BJ (cell line): ENCODE measurements at regions not wholly inside any gene's neighbourhood (a gene's known extent, or its start where the extent isn't known, plus 50 kb on each side); places are given as distances from the start of the nearest gene placed in this dataset.
"Not testable (repeated sequence)": the region's sequence is repeated elsewhere in the genome, so short reads cannot be mapped to it uniquely, and the experiment has no call there.

Experiments used
- CTCF ChIA-PET: fragments of 350-600 bp; formaldehyde crosslinking; extraction: SDS; loops from one replicate; lab custom pipeline; 2021; ENCODE audit warnings: antibody characterized with exemption, inconsistent platforms; lab: Yijun Ruan, JAX
- POLR2A ChIA-PET: fragments of 300-600 bp; sonication (Branson Sonifier 250); formaldehyde crosslinking; extraction: SDS; loops from one replicate; lab custom pipeline; 2021; ENCODE audit warnings: antibody characterized with exemption; lab: Charles Lee
- DNase-seq: peaks from one replicate; pipeline ENCODE4 v3.0.0-alpha.2; 2011; ENCODE audit warnings: low read depth
- H3K27me3 ChIP-seq: 2 replicates; pipeline ENCODE4 v1.6.0; 2011; ENCODE audit warnings: low read length; ENCODE audit not compliant: control insufficient read depth, insufficient read depth
- H3K36me3 ChIP-seq: 2 replicates; pipeline ENCODE4 v1.5.1; 2011; ENCODE audit warnings: low read length; ENCODE audit not compliant: control insufficient read depth, insufficient read depth
- H3K4me3 ChIP-seq: 2 replicates; pipeline ENCODE4 v1.5.1; 2011; ENCODE audit warnings: low read depth, mild to moderate bottlenecking, control low read depth, low read length
- TF ChIP-seq, protein P1 (sequence below): IDR thresholded peaks from 2 replicates; pipeline ENCODE4 v1.5.1; 2011; ENCODE audit warnings: low read depth, mild to moderate bottlenecking, control low read depth, inconsistent platforms, low read length, moderate library complexity; ENCODE audit not compliant: insufficient read depth

DNA sequence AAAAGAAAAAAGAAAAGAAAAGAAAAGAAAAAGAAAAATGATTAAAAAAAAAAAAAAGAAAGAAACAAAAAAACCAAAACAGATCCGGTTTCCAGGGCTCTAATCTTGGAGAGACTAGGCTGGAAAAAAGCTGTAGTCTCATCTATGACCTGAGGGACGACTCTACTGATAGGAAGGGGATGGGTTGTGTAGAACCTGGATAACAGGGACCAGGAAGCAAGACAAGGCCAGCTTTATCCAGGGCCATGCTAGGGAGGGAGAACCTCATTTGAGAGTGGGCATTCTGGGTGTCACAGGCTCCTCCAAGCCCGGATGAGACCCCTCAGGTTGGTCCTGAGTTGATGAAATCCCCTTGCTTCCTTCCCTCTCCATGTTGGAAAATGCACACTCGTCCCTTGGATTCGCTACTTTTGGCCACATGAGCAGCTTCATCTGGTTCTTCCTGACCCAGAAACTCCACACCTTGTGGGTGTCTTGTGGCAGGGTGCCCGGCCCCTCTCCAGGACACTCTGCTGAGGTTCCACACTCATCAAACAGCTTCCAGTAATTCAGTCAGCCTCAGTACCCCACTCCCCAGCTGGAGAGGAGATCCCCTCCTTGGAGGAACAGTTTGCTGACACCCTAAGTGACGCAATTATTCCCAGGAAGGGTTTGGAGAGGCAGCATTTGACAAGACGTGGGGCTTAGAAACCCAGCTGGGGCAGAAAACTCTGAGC is 71.1 kb upstream of the LHFPL2 start:
- ChIA-PET POLR2A (no interaction called here), CTCF (interaction anchor here (1.6 kb wide), 1 partner anchor 10 kb away, joined by 4 read pairs; no protein-coding TSS in a partner anchor)
- DNase-seq = no peak
- Histone ChIP-seq H3K4me3 (no peak overlapping the region), H3K27me3 (no peaks in the 10 kb centered on the region), H3K36me3 (no peaks in the 10 kb centered on the region)
- TF ChIP-seq, protein P1, sequence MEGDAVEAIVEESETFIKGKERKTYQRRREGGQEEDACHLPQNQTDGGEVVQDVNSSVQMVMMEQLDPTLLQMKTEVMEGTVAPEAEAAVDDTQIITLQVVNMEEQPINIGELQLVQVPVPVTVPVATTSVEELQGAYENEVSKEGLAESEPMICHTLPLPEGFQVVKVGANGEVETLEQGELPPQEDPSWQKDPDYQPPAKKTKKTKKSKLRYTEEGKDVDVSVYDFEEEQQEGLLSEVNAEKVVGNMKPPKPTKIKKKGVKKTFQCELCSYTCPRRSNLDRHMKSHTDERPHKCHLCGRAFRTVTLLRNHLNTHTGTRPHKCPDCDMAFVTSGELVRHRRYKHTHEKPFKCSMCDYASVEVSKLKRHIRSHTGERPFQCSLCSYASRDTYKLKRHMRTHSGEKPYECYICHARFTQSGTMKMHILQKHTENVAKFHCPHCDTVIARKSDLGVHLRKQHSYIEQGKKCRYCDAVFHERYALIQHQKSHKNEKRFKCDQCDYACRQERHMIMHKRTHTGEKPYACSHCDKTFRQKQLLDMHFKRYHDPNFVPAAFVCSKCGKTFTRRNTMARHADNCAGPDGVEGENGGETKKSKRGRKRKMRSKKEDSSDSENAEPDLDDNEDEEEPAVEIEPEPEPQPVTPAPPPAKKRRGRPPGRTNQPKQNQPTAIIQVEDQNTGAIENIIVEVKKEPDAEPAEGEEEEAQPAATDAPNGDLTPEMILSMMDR = no peak

- Histone ChIP-seq H3K27me3 (no peaks in the 10 kb centered on the region), H3K4me3 (no peak overlapping the region), H3K36me3 (no peaks in the 10 kb centered on the region)
- DNase-seq = no peak
- TF ChIP-seq, protein P1 = no peak
- ChIA-PET POLR2A (no interaction called here), CTCF (interaction anchor here (1.6 kb wide), 1 partner anchor 9 kb away, joined by 4 read pairs; no protein-coding TSS in a partner anchor)
Measured at GRCh38 chr5:78718824-78719223, 70.3 kb upstream of the LHFPL2 start.

- TF ChIP-seq, protein P1 = no peak
- ChIA-PET POLR2A (no interaction called here), CTCF (interaction anchor here (1.6 kb wide), 1 partner anchor 8 kb away, joined by 4 read pairs; no protein-coding TSS in a partner anchor)
- H3K36me3 ChIP-seq = no peaks in the 10 kb centered on the region
- no peaks in the 10 kb centered on the region for H3K27me3 ChIP-seq
- no peak overlapping the region for H3K4me3 ChIP-seq
- DNase-seq = no peak
Measured at GRCh38 chr5:78717674-78718584, 69.4 kb upstream of the LHFPL2 start.

DNA sequence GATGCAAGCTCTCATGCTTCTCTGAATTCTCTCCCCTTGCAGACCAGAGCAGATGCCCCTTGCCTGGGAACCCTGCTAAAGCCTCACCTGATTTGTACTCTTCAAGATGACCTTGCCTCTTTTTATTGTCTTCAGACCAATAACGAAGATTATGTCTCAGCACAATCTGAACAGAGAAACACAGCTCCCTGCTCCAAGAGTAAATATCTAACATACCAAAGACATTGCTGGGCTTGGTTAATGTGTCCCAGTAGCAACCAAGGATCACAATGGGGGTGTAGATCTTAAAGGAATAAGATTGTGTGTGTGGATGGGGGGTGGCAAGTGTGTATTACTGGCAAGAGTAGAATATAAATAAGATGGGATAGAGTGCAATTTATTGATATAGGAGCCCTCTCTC is 67.6 kb upstream of the LHFPL2 start:
- ChIA-PET POLR2A (no interaction called here), CTCF (interaction anchor here (1.1 kb wide), 1 partner anchor 170 kb away, joined by 3 read pairs; no protein-coding TSS in a partner anchor)
- TF ChIP-seq, protein P1 = no peak
- DNase-seq = no peak
- H3K4me3 ChIP-seq = no peak overlapping the region
- H3K27me3 ChIP-seq = no peaks in the 10 kb centered on the region
- no peaks in the 10 kb centered on the region for H3K36me3 ChIP-seq

- H3K36me3 ChIP-seq, H3K27me3 ChIP-seq, POLR2A ChIA-PET, DNase-seq, CTCF ChIA-PET, H3K4me3 ChIP-seq: not testable (repeated sequence)
Measured at GRCh38 chr5:78715351-78715750, 66.8 kb upstream of the LHFPL2 start.

DNA sequence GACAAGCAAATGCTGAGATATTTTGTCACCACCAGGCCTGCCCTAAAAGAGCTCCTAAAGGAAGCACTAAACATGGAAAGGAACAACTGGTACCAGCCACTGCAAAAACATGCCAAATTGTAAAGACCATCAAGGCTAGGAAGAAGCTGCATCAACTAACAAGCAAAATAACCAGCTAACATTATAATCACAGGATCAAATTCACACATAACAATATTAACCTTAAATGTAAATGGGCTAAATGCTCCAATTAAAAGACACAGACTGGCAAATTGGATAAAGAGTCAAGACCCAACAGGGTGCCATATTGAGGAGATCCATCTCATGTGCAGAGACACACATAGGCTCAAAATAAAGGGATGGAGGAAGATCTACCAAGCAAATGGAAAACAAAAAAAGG is 63.1 kb upstream of the LHFPL2 start:
- H3K36me3 ChIP-seq, POLR2A ChIA-PET, H3K4me3 ChIP-seq, DNase-seq, H3K27me3 ChIP-seq, CTCF ChIA-PET: not testable (repeated sequence)

DNA sequence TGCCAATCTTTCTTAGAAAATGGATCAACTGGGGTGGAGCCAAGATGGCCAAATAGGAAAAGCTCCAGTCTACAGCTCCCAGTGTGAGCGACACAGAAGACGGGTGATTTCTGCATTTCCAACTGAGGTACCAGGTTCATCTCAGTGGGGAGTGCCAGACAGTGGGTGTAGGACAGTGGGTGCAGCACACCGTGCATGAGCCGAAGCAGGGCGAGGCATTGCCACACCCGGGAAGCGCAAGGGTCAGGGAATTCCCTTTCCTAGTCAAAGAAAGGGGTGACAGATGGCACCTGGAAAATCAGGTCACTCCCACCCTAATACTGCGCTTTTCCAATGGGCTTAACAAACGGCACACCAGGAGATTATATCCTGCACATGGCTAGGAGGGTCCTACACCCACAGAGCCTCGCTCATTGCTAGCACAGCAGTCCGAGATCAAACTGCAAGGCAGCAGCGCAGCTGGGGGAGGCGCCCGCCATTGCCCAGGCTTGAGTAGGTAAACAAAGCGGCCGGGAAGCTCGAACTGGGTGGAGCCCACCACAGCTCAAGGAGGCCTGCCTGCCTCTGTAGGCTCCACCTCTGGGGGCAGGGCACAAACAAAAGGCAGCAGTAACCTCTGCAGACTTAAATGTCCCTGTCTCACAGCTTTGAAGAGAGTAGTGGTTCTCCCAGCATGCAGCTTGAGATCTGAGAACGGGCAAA is 61.3 kb upstream of the LHFPL2 start:
- DNase-seq, H3K4me3 ChIP-seq, H3K36me3 ChIP-seq, POLR2A ChIA-PET, H3K27me3 ChIP-seq: not testable (repeated sequence)
- CTCF ChIA-PET = interaction anchor here (1.1 kb wide), 1 partner anchor 9 kb away, joined by 4 read pairs; no protein-coding TSS in a partner anchor
